GM18873 (cell line): ENCODE measurements at regions not wholly inside any gene's neighbourhood (a gene's known extent, or its start where the extent isn't known, plus 50 kb on each side); places are given as distances from the start of the nearest gene placed in this dataset.
"Not testable (repeated sequence)": the region's sequence is repeated elsewhere in the genome, so short reads cannot be mapped to it uniquely, and the experiment has no call there.

ENCODE experiments used
- ATAC-seq: cut with Tn5 transposase; IDR thresholded peaks from one replicate; pipeline ENCODE4 v1.9.1; 2021; ENCODE audit warnings: mild to moderate bottlenecking, moderate library complexity, moderate number of reproducible peaks; ENCODE audit not compliant: unreplicated experiment, low FRiP score

- no peak for ATAC-seq
Observed at GRCh38 chr3:22632536-22632935, 570.6 kb upstream of the UBE2E2 start.

GRCh38 chr3:22634433-22634832 is 568.7 kb upstream of the UBE2E2 start:
- ATAC-seq: no peak

- ATAC-seq: no peak
Observed at GRCh38 chr3:22659651-22660475, 543.3 kb upstream of the UBE2E2 start.

GRCh38 chr3:22660606-22661005 is 542.5 kb upstream of the UBE2E2 start:
- ATAC-seq: no peak

GRCh38 chr3:22661121-22661700 is 541.9 kb upstream of the UBE2E2 start:
- no peak for ATAC-seq

GRCh38 chr3:22665528-22665927 is 537.6 kb upstream of the UBE2E2 start:
- no peak for ATAC-seq

GRCh38 chr3:22666736-22667135 is 536.4 kb upstream of the UBE2E2 start:
- no peak for ATAC-seq

GRCh38 chr3:22671848-22672247 is 531.3 kb upstream of the UBE2E2 start:
- ATAC-seq: no peak

GRCh38 chr3:22684739-22685138 is 518.4 kb upstream of the UBE2E2 start:
- no peak for ATAC-seq

- no peak for ATAC-seq
Observed at GRCh38 chr3:22685597-22685996, 517.5 kb upstream of the UBE2E2 start.

- ATAC-seq: no peak
Observed at GRCh38 chr3:22691407-22691806, 511.7 kb upstream of the UBE2E2 start.

GRCh38 chr3:22691856-22692628 is 511.1 kb upstream of the UBE2E2 start:
- no peak for ATAC-seq

- no peak for ATAC-seq
Observed at GRCh38 chr3:22700876-22701275, 502.3 kb upstream of the UBE2E2 start.

- ATAC-seq: no peak
Observed at GRCh38 chr3:22704166-22704565, 499.0 kb upstream of the UBE2E2 start.

GRCh38 chr3:22704571-22705354 is 498.4 kb upstream of the UBE2E2 start:
- ATAC-seq: no peak

- not testable (repeated sequence) for ATAC-seq
Observed at GRCh38 chr3:22706922-22707321, 496.2 kb upstream of the UBE2E2 start.

GRCh38 chr3:22713936-22714335 is 489.2 kb upstream of the UBE2E2 start:
- ATAC-seq: no peak

GRCh38 chr3:22714749-22715148 is 488.4 kb upstream of the UBE2E2 start:
- no peak for ATAC-seq

GRCh38 chr3:22720596-22720995 is 482.5 kb upstream of the UBE2E2 start:
- no peak for ATAC-seq

- no peak for ATAC-seq
Observed at GRCh38 chr3:22724420-22724819, 478.7 kb upstream of the UBE2E2 start.

GRCh38 chr3:22728406-22728805 is 474.7 kb upstream of the UBE2E2 start:
- ATAC-seq: no peak
